ENCODE measurements at regions not wholly inside any gene's neighbourhood (a gene's known extent, or its start where the extent isn't known, plus 50 kb on each side); places are given as distances from the start of the nearest gene placed in this dataset.

- peaks cover 12% of the 10 kb centered on the region for H3K4me1 ChIP-seq (ENCODE audit: insufficient read depth, low read length)
- H3K27me3 ChIP-seq (ENCODE audit: insufficient read depth, low read length), result no peaks in the 10 kb centered on the region
- no peaks in the 10 kb centered on the region for H3K9me3 ChIP-seq (ENCODE audit: insufficient read depth, low read depth, low read length)
- H3K9ac ChIP-seq (ENCODE audit: low read depth, low read length), result no peak overlapping the region
- H3K4me3 ChIP-seq (ENCODE audit: low read length), result no peak overlapping the region
- no peaks in the 10 kb centered on the region for H3K36me3 ChIP-seq (ENCODE audit: insufficient read depth, low read depth, low read length)
- no peak overlapping the region for H3K27ac ChIP-seq (ENCODE audit: low read length)
Observed at GRCh38 chr12:124684496-124684895, 117.1 kb upstream of the NCOR2 start.

- H3K4me3 ChIP-seq (ENCODE audit: low read length), result no peak overlapping the region
- peaks cover 12% of the 10 kb centered on the region for H3K4me1 ChIP-seq (ENCODE audit: insufficient read depth, low read length)
- no peaks in the 10 kb centered on the region for H3K36me3 ChIP-seq (ENCODE audit: insufficient read depth, low read depth, low read length)
- H3K27me3 ChIP-seq (ENCODE audit: insufficient read depth, low read length), result no peaks in the 10 kb centered on the region
- H3K27ac ChIP-seq (ENCODE audit: low read length), result no peak overlapping the region
- no peak overlapping the region for H3K9ac ChIP-seq (ENCODE audit: low read depth, low read length)
- no peaks in the 10 kb centered on the region for H3K9me3 ChIP-seq (ENCODE audit: insufficient read depth, low read depth, low read length)
Observed at GRCh38 chr12:124683152-124684124, 116.0 kb upstream of the NCOR2 start.

GRCh38 chr12:124682425-124683151 lies 115.2 kb upstream of the NCOR2 start:
- no peaks in the 10 kb centered on the region for H3K27me3 ChIP-seq (ENCODE audit: insufficient read depth, low read length)
- no peak overlapping the region for H3K27ac ChIP-seq (ENCODE audit: low read length)
- H3K36me3 ChIP-seq (ENCODE audit: insufficient read depth, low read depth, low read length), result no peaks in the 10 kb centered on the region
- no peak overlapping the region for H3K9ac ChIP-seq (ENCODE audit: low read depth, low read length)
- H3K4me3 ChIP-seq (ENCODE audit: low read length), result no peak overlapping the region
- peaks cover 9% of the 10 kb centered on the region for H3K4me1 ChIP-seq (ENCODE audit: insufficient read depth, low read length)
- H3K9me3 ChIP-seq (ENCODE audit: insufficient read depth, low read depth, low read length), result no peaks in the 10 kb centered on the region

GRCh38 chr12:124681779-124682391 lies 114.5 kb upstream of the NCOR2 start:
- Histone ChIP-seq H3K27me3 (ENCODE audit: insufficient read depth, low read length) (no peaks in the 10 kb centered on the region), H3K9me3 (ENCODE audit: insufficient read depth, low read depth, low read length) (no peaks in the 10 kb centered on the region), H3K27ac (ENCODE audit: low read length) (no peak overlapping the region), H3K36me3 (ENCODE audit: insufficient read depth, low read depth, low read length) (no peaks in the 10 kb centered on the region), H3K4me3 (ENCODE audit: low read length) (no peak overlapping the region), H3K9ac (ENCODE audit: low read depth, low read length) (no peak overlapping the region), H3K4me1 (ENCODE audit: insufficient read depth, low read length) (peaks cover 9% of the 10 kb centered on the region; the same call in 1 of the 2 replicates)

- H3K4me1 ChIP-seq (ENCODE audit: insufficient read depth, low read length), result peaks cover 9% of the 10 kb centered on the region; the same call in 1 of the 2 replicates
- H3K9me3 ChIP-seq (ENCODE audit: insufficient read depth, low read depth, low read length), result no peaks in the 10 kb centered on the region
- no peak overlapping the region for H3K4me3 ChIP-seq (ENCODE audit: low read length)
- no peaks in the 10 kb centered on the region for H3K27me3 ChIP-seq (ENCODE audit: insufficient read depth, low read length)
- no peak overlapping the region for H3K9ac ChIP-seq (ENCODE audit: low read depth, low read length)
- no peak overlapping the region for H3K27ac ChIP-seq (ENCODE audit: low read length)
- H3K36me3 ChIP-seq (ENCODE audit: insufficient read depth, low read depth, low read length), result no peaks in the 10 kb centered on the region
Observed at GRCh38 chr12:124680863-124681778, 113.7 kb upstream of the NCOR2 start.

- Histone ChIP-seq H3K27me3 (ENCODE audit: insufficient read depth, low read length) (no peaks in the 10 kb centered on the region), H3K36me3 (ENCODE audit: insufficient read depth, low read depth, low read length) (no peaks in the 10 kb centered on the region), H3K9me3 (ENCODE audit: insufficient read depth, low read depth, low read length) (no peaks in the 10 kb centered on the region), H3K27ac (ENCODE audit: low read length) (no peak overlapping the region), H3K4me3 (ENCODE audit: low read length) (no peak overlapping the region), H3K4me1 (ENCODE audit: insufficient read depth, low read length) (peaks cover 5% of the 10 kb centered on the region; the same call in 1 of the 2 replicates), H3K9ac (ENCODE audit: low read depth, low read length) (no peak overlapping the region)
Observed at GRCh38 chr12:124679533-124680371, 112.3 kb upstream of the NCOR2 start.

GRCh38 chr12:124679047-124679446 lies 111.6 kb upstream of the NCOR2 start:
- Histone ChIP-seq H3K27ac (ENCODE audit: low read length) (no peak overlapping the region), H3K36me3 (ENCODE audit: insufficient read depth, low read depth, low read length) (no peaks in the 10 kb centered on the region), H3K4me3 (ENCODE audit: low read length) (no peak overlapping the region), H3K27me3 (ENCODE audit: insufficient read depth, low read length) (no peaks in the 10 kb centered on the region), H3K4me1 (ENCODE audit: insufficient read depth, low read length) (peaks cover 4% of the 10 kb centered on the region; the same call in 1 of the 2 replicates), H3K9ac (ENCODE audit: low read depth, low read length) (no peak overlapping the region), H3K9me3 (ENCODE audit: insufficient read depth, low read depth, low read length) (no peaks in the 10 kb centered on the region)

- no peak overlapping the region for H3K9ac ChIP-seq (ENCODE audit: low read depth, low read length)
- H3K4me1 ChIP-seq (ENCODE audit: insufficient read depth, low read length), result peaks cover 4% of the 10 kb centered on the region; the same call in 1 of the 2 replicates
Observed at GRCh38 chr12:124678421-124678893, 111.0 kb upstream of the NCOR2 start.

GRCh38 chr12:124677552-124678356 lies 110.3 kb upstream of the NCOR2 start:
- H3K36me3 ChIP-seq (ENCODE audit: insufficient read depth, low read depth, low read length), result no peaks in the 10 kb centered on the region
- no peaks in the 10 kb centered on the region for H3K9me3 ChIP-seq (ENCODE audit: insufficient read depth, low read depth, low read length)
- no peaks in the 10 kb centered on the region for H3K27me3 ChIP-seq (ENCODE audit: insufficient read depth, low read length)
- no peak overlapping the region for H3K27ac ChIP-seq (ENCODE audit: low read length)
- H3K4me3 ChIP-seq (ENCODE audit: low read length), result no peak overlapping the region
- H3K9ac ChIP-seq (ENCODE audit: low read depth, low read length), result no peak overlapping the region
- H3K4me1 ChIP-seq (ENCODE audit: insufficient read depth, low read length), result peaks cover 4% of the 10 kb centered on the region; the same call in 1 of the 2 replicates

More at GRCh38 chr12:124678421-124678893, 111.0 kb upstream of the NCOR2 start:
- Histone ChIP-seq H3K27ac (ENCODE audit: low read length) (no peak overlapping the region), H3K4me3 (ENCODE audit: low read length) (no peak overlapping the region), H3K27me3 (ENCODE audit: insufficient read depth, low read length) (no peaks in the 10 kb centered on the region), H3K9me3 (ENCODE audit: insufficient read depth, low read depth, low read length) (no peaks in the 10 kb centered on the region), H3K36me3 (ENCODE audit: insufficient read depth, low read depth, low read length) (no peaks in the 10 kb centered on the region)

Measured in iPS-20b (cell line).